ENCODE measurements at regions not wholly inside any gene's neighbourhood (a gene's known extent, or its start where the extent isn't known, plus 50 kb on each side); places are given as distances from the start of the nearest gene placed in this dataset.

DNA sequence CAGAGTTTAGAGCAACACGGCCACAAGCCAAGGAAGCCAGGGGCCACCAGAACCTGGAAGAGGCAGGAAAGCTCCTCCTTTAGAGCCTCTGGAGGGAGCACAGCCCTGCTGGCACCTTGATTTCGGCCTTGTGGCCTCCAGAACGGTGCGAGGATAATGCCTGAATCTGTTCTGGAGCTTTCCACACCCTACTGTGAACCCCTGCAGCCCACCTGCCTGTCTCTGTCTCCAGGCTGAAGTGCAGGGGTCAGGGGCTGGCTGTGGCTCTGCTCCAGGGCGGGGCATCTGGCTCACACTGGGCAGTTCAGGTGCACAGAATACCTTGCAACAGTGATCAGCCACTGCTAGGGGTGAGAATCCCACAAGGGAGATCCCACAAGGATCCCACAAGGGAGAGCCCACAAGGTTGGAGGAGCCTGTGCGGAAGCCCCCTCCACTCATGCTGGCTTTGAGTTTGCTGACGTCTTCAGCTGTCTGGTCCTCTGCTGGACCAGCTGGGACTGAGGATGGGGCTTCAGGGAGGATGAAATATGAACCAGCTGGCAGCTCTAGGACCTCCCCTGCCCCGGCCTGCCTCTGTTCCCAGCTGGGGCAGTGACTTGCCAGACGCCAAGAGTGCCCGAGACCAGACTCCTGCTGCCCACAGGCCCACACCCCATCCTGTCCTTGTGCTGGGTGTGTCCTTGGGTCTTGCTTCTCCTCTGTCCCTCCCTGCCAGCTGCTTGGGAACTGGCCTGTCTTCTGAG is 56.4 kb upstream of the OTOS start:
- H3K4me2 ChIP-seq (ENCODE audit: low read depth, low read length), result no peak overlapping the region
- H3K9me2 ChIP-seq (replicated peaks; ENCODE audit: insufficient read depth, low read length), result no peaks in the 10 kb centered on the region
- peaks cover 63% of the 10 kb centered on the region for H3K27me3 ChIP-seq (replicated peaks; ENCODE audit: insufficient read depth, low read length)
- H3K9me3 ChIP-seq (replicated peaks; ENCODE audit: insufficient read depth, low read length), result no peaks in the 10 kb centered on the region
- H3K4me3 ChIP-seq (ENCODE audit: low read length), result no peak overlapping the region
- no peak for DNase-seq
- H3K36me3 ChIP-seq (replicated peaks; ENCODE audit: insufficient read depth, low read length), result no peaks in the 10 kb centered on the region
- no peak overlapping the region for H3K9ac ChIP-seq (ENCODE audit: low read length)
- no peaks in the 10 kb centered on the region for H4K20me1 ChIP-seq (ENCODE audit: insufficient read depth, low read length)
- H2AFZ ChIP-seq (ENCODE audit: low read length), result no peak overlapping the region
- H3K4me1 ChIP-seq (ENCODE audit: low read length), result no peaks in the 10 kb centered on the region
- no peaks in the 10 kb centered on the region for H3F3A ChIP-seq (ENCODE audit: insufficient read depth, low read length)
- H3K27ac ChIP-seq (ENCODE audit: low read length), result no peak overlapping the region
- no peaks in the 10 kb centered on the region for H3K79me2 ChIP-seq (ENCODE audit: low read length)
- TF ChIP-seq EZH2phosphoT487 (IDR thresholded peaks at IDR 0.05; ENCODE audit: low read length) (no peak), EZH2 (optimal IDR thresholded peaks at IDR 0.05; ENCODE audit: low read depth, low read length) (no peak)
- TF ChIP-seq, protein P1, sequence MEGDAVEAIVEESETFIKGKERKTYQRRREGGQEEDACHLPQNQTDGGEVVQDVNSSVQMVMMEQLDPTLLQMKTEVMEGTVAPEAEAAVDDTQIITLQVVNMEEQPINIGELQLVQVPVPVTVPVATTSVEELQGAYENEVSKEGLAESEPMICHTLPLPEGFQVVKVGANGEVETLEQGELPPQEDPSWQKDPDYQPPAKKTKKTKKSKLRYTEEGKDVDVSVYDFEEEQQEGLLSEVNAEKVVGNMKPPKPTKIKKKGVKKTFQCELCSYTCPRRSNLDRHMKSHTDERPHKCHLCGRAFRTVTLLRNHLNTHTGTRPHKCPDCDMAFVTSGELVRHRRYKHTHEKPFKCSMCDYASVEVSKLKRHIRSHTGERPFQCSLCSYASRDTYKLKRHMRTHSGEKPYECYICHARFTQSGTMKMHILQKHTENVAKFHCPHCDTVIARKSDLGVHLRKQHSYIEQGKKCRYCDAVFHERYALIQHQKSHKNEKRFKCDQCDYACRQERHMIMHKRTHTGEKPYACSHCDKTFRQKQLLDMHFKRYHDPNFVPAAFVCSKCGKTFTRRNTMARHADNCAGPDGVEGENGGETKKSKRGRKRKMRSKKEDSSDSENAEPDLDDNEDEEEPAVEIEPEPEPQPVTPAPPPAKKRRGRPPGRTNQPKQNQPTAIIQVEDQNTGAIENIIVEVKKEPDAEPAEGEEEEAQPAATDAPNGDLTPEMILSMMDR (IDR thresholded peaks at IDR 0.05; ENCODE audit: low read length), result no peak

DNA sequence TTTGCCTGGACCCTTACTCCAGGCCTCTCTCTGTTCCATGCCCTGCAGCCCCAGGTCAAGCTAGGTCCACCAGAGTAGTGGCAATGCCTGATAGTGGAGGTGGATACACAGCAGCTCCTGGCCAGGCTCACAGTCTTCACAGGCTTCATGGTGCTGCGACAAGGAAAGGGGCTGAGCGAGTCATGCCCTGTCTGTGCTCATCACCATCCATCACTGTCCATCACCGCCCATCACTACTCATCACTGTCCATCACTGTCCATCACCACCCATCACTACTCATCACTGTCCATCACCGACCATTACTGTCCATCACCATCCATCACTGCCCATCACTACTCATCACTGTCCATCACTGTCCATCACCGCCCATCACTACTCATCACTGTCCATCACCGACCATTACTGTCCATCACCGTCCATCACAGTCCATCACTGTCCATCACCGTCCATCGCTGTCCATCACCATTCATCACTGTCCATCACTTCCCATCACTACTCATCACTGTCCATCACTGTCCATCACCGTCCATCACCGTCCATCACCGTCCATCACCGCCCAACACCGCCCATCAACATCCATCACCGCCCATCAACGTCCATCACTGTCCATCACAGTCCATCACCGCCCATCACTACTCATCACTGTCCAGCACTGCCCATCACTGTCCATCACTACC is 57.1 kb upstream of the OTOS start:
- H3K9ac ChIP-seq (ENCODE audit: low read length), result no peak overlapping the region
- H3K79me2 ChIP-seq (ENCODE audit: low read length), result no peaks in the 10 kb centered on the region
- TF ChIP-seq EZH2phosphoT487 (IDR thresholded peaks at IDR 0.05; ENCODE audit: low read length) (no peak), EZH2 (optimal IDR thresholded peaks at IDR 0.05; ENCODE audit: low read depth, low read length) (no peak)
- TF ChIP-seq, protein P1 (IDR thresholded peaks at IDR 0.05; ENCODE audit: low read length), result no peak
- no peak overlapping the region for H2AFZ ChIP-seq (ENCODE audit: low read length)
- no peak overlapping the region for H3K4me2 ChIP-seq (ENCODE audit: low read depth, low read length)
- no peaks in the 10 kb centered on the region for H3F3A ChIP-seq (ENCODE audit: insufficient read depth, low read length)
- no peak for DNase-seq
- H3K36me3 ChIP-seq (replicated peaks; ENCODE audit: insufficient read depth, low read length), result no peaks in the 10 kb centered on the region
- H3K27me3 ChIP-seq (replicated peaks; ENCODE audit: insufficient read depth, low read length), result peaks cover 62% of the 10 kb centered on the region
- no peaks in the 10 kb centered on the region for H3K4me1 ChIP-seq (ENCODE audit: low read length)
- no peaks in the 10 kb centered on the region for H3K9me3 ChIP-seq (replicated peaks; ENCODE audit: insufficient read depth, low read length)
- H3K27ac ChIP-seq (ENCODE audit: low read length), result no peak overlapping the region
- no peak overlapping the region for H3K4me3 ChIP-seq (ENCODE audit: low read length)
- no peaks in the 10 kb centered on the region for H4K20me1 ChIP-seq (ENCODE audit: insufficient read depth, low read length)
- no peaks in the 10 kb centered on the region for H3K9me2 ChIP-seq (replicated peaks; ENCODE audit: insufficient read depth, low read length)

GRCh38 chr2:240198226-240198625 is 57.8 kb upstream of the OTOS start:
- H3K27me3 ChIP-seq (replicated peaks; ENCODE audit: insufficient read depth, low read length), result peaks cover 62% of the 10 kb centered on the region

More at GRCh38 chr2:240198226-240198625, 57.8 kb upstream of the OTOS start:
- no peaks in the 10 kb centered on the region for H3K4me1 ChIP-seq (ENCODE audit: low read length)
- TF ChIP-seq, protein P1 (IDR thresholded peaks at IDR 0.05; ENCODE audit: low read length), result no peak
- TF ChIP-seq EZH2 (optimal IDR thresholded peaks at IDR 0.05; ENCODE audit: low read depth, low read length) (no peak), EZH2phosphoT487 (IDR thresholded peaks at IDR 0.05; ENCODE audit: low read length) (no peak)
- no peaks in the 10 kb centered on the region for H3K9me2 ChIP-seq (replicated peaks; ENCODE audit: insufficient read depth, low read length)
- H2AFZ ChIP-seq (ENCODE audit: low read length), result no peak overlapping the region
- no peak overlapping the region for H3K9ac ChIP-seq (ENCODE audit: low read length)
- no peak overlapping the region for H3K4me3 ChIP-seq (ENCODE audit: low read length)
- H3K4me2 ChIP-seq (ENCODE audit: low read depth, low read length), result no peak overlapping the region
- no peaks in the 10 kb centered on the region for H3K9me3 ChIP-seq (replicated peaks; ENCODE audit: insufficient read depth, low read length)
- H3K79me2 ChIP-seq (ENCODE audit: low read length), result no peaks in the 10 kb centered on the region
- no peak for DNase-seq
- no peaks in the 10 kb centered on the region for H3K36me3 ChIP-seq (replicated peaks; ENCODE audit: insufficient read depth, low read length)
- H4K20me1 ChIP-seq (ENCODE audit: insufficient read depth, low read length), result no peaks in the 10 kb centered on the region
- no peak overlapping the region for H3K27ac ChIP-seq (ENCODE audit: low read length)
- no peaks in the 10 kb centered on the region for H3F3A ChIP-seq (ENCODE audit: insufficient read depth, low read length)
